ENCODE measurements at regions not wholly inside any gene's neighbourhood (a gene's known extent, or its start where the extent isn't known, plus 50 kb on each side); places are given as distances from the start of the nearest gene placed in this dataset.

GRCh38 chr15:70152070-70152480 lies 54.4 kb upstream of the TLE3 start (continued):
- no peak for TF ChIP-seq CHD7 (IDR thresholded peaks at IDR 0.05; ENCODE audit: insufficient replicate concordance, low read length)
- TF ChIP-seq TAF1 (IDR thresholded peaks at IDR 0.05; ENCODE audit: low read depth, low read length), result no peak
- no peak for TF ChIP-seq RXRA (IDR thresholded peaks at IDR 0.05; ENCODE audit: insufficient read depth, low read depth, low read length)
- TF ChIP-seq NANOG (IDR thresholded peaks at IDR 0.05; ENCODE audit: insufficient read depth, low read depth, low read length, poor library complexity, severe bottlenecking), result no peak
- no peak for TF ChIP-seq HDAC6 (IDR thresholded peaks at IDR 0.05; ENCODE audit: low read depth, low read length)
- no peak for TF ChIP-seq SIRT6 (IDR thresholded peaks at IDR 0.05; ENCODE audit: low read length)
- no peak for TF ChIP-seq EZH2 (IDR thresholded peaks at IDR 0.05; ENCODE audit: low read depth, low read length, severe bottlenecking)
- TF ChIP-seq CBX5 (IDR thresholded peaks at IDR 0.05; ENCODE audit: low read depth, low read length), result no peak
- no peak for TF ChIP-seq GABPA (IDR thresholded peaks at IDR 0.05; ENCODE audit: borderline replicate concordance, insufficient read depth, low read length)

All from H1 (cell line).